ENCODE measurements at regions not wholly inside any gene's neighbourhood (a gene's known extent, or its start where the extent isn't known, plus 50 kb on each side); places are given as distances from the start of the nearest gene placed in this dataset.

GRCh38 chr13:93003531-93003930 is 223.1 kb upstream of the GPC6 start:
- FAIRE-seq (no peak), DNase-seq (ENCODE audit: low read depth in 1 of 2, low spot score in 2 of 2) (no peak)
- Histone ChIP-seq H3K56ac (replicated peaks; ENCODE audit: insufficient read length, low read depth, low read length) (no peak overlapping the region), H4K8ac (ENCODE audit: extremely low read depth, insufficient read depth, low read length) (no peak overlapping the region), H2BK15ac (ENCODE audit: low read length) (no peak overlapping the region), H3K4ac (replicated peaks; ENCODE audit: insufficient read length, low read depth, low read length) (no peak overlapping the region), H3K79me2 (ENCODE audit: control insufficient read depth in 1 of 2, insufficient read depth in 2 of 2, low read length in 2 of 2) (no peaks in the 10 kb centered on the region), H3K4me2 (ENCODE audit: insufficient read depth in 1 of 2, low read depth in 2 of 2, low read length in 2 of 2) (no peak overlapping the region), H3K36me3 (ENCODE audit: control insufficient read depth in 2 of 4, insufficient read depth in 4 of 4, low read length in 3 of 4) (no peaks in the 10 kb centered on the region), H4K91ac (replicated peaks; ENCODE audit: insufficient read length, low read length) (no peak overlapping the region), H2AK5ac (ENCODE audit: low read depth, low read length) (no peak overlapping the region), H2BK20ac (ENCODE audit: low read length) (no peak overlapping the region), H3K18ac (ENCODE audit: extremely low read depth, low read length) (no peak overlapping the region), H3K23me2 (ENCODE audit: low read depth, low read length) (no peaks in the 10 kb centered on the region), H3K9me3 (ENCODE audit: insufficient read depth in 2 of 2, low read depth in 1 of 2, low read length in 1 of 2) (no peaks in the 10 kb centered on the region), H3K14ac (ENCODE audit: insufficient read length) (no peak overlapping the region), H3K23ac (ENCODE audit: insufficient read length) (no peak overlapping the region), H2BK120ac (replicated peaks; ENCODE audit: low read depth, low read length) (no peak overlapping the region), H2AFZ (ENCODE audit: low read length) (no peak overlapping the region), H3K79me1 (ENCODE audit: low read depth, low read length) (no peaks in the 10 kb centered on the region), H2BK12ac (ENCODE audit: low read depth, low read length) (no peak overlapping the region), H4K5ac (ENCODE audit: insufficient read length, low read depth, low read length) (no peak overlapping the region), H3K27me3 (replicated peaks in 1 of 4; ENCODE audit: control insufficient read depth in 3 of 4, extremely low read depth in 1 of 4, insufficient read depth in 3 of 4, low read length in 3 of 4) (no peaks in the 10 kb centered on the region), H3K4me1 (replicated peaks in 1 of 4; ENCODE audit: control insufficient read depth in 3 of 4, insufficient read depth in 4 of 4, low read length in 3 of 4) (no peaks in the 10 kb centered on the region), H2BK5ac (ENCODE audit: low read depth, low read length) (no peak overlapping the region), H4K20me1 (replicated peaks in 1 of 2; ENCODE audit: control insufficient read depth in 1 of 2, insufficient read depth in 2 of 2, low read length in 2 of 2) (no peaks in the 10 kb centered on the region), H3K27ac (ENCODE audit: low read depth, low read length) (no peak overlapping the region), H3K9ac (replicated peaks in 1 of 4; ENCODE audit: extremely low read depth in 1 of 4, low read depth in 3 of 4, low read length in 3 of 4) (no peak overlapping the region), H3K4me3 (ENCODE audit: extremely low read depth in 1 of 4, insufficient read depth in 2 of 4, low read depth in 3 of 4, low read length in 4 of 4) (no peak overlapping the region)
- WGBS, 2 experiments (ENCODE audit: extremely low coverage in 1 of 2, insufficient coverage in 1 of 2, insufficient read length in 1 of 2, insufficient replicate concordance in 2 of 2, low coverage in 1 of 2, low lambda C conversion rate in 2 of 2, missing lambda C conversion rate in 1 of 2), result 93% methylated on average over 3 of the region's 3 CpGs; no CpG with 5 or more reads in 1 of the 2 experiments
- CTCF ChIA-PET (ENCODE audit: partially characterized antibody), result interaction anchor here (0.6 to 3.5 kb wide), 3 partner anchors 113 to 153 kb away, joined by 3 to 16 read pairs (median 4); no protein-coding TSS in a partner anchor
- TF ChIP-seq YY1 (IDR thresholded peaks at IDR 0.05; ENCODE audit: low read depth, low read length), result no peak
- TF ChIP-seq CEBPB (IDR thresholded peaks at IDR 0.05; ENCODE audit: low read depth, low read length), result no peak
- TF ChIP-seq TEAD4 (IDR thresholded peaks at IDR 0.05; ENCODE audit: low read depth, low read length), result no peak
- no peak for TF ChIP-seq NANOG (IDR thresholded peaks at IDR 0.05; ENCODE audit: insufficient read depth, low read depth, low read length, poor library complexity, severe bottlenecking)
- TF ChIP-seq E2F6 (IDR thresholded peaks at IDR 0.05), result no peak
- TF ChIP-seq SIN3A (conservative IDR thresholded peaks at IDR 0.05 in 1 of 2, IDR thresholded peaks at IDR 0.05 in 1 of 2; ENCODE audit: low read depth in 1 of 2, low read length in 2 of 2), result no peak
- POLR2A ChIA-PET (ENCODE audit: partially characterized antibody), result no interaction called here
